GM19372 (cell line): ENCODE measurements at regions not wholly inside any gene's neighbourhood (a gene's known extent, or its start where the extent isn't known, plus 50 kb on each side); places are given as distances from the start of the nearest gene placed in this dataset.
"Not testable (repeated sequence)": the region's sequence is repeated elsewhere in the genome, so short reads cannot be mapped to it uniquely, and the experiment has no call there.

ENCODE experiments used
- ATAC-seq: cut with Tn5 transposase; IDR thresholded peaks from one replicate; pipeline ENCODE4 v1.9.1; 2021; ENCODE audit warnings: mild to moderate bottlenecking, low read depth, moderate library complexity; ENCODE audit not compliant: unreplicated experiment

- no peak for ATAC-seq
Observed at GRCh38 chr2:222013889-222014288, 284.9 kb downstream of the PAX3 start.

GRCh38 chr2:222000326-222000725, 298.5 kb downstream of the PAX3 start:
- ATAC-seq: no peak

GRCh38 chr2:221999717-222000116, 299.1 kb downstream of the PAX3 start:
- ATAC-seq: no peak

GRCh38 chr2:221999166-221999565, 299.6 kb downstream of the PAX3 start:
- ATAC-seq: no peak

- no peak for ATAC-seq
Observed at GRCh38 chr2:221997683-221998082, 301.1 kb downstream of the PAX3 start.

- ATAC-seq: no peak
Observed at GRCh38 chr2:221997100-221997499, 301.7 kb downstream of the PAX3 start.

GRCh38 chr2:221994926-221995325, 303.9 kb downstream of the PAX3 start:
- ATAC-seq: no peak

GRCh38 chr2:221984376-221984775, 314.4 kb downstream of the PAX3 start:
- not testable (repeated sequence) for ATAC-seq

GRCh38 chr2:221981912-221982470, 316.8 kb downstream of the PAX3 start:
- ATAC-seq: no peak

GRCh38 chr2:221975151-221975550, 323.6 kb downstream of the PAX3 start:
- ATAC-seq: no peak

- ATAC-seq: no peak
Observed at GRCh38 chr2:221973902-221974301, 324.9 kb downstream of the PAX3 start.

- ATAC-seq: no peak
Observed at GRCh38 chr2:221973502-221973901, 325.3 kb downstream of the PAX3 start.

GRCh38 chr2:221972813-221973478, 325.9 kb downstream of the PAX3 start:
- ATAC-seq: no peak

- ATAC-seq: no peak
Observed at GRCh38 chr2:221970389-221970788, 328.4 kb downstream of the PAX3 start.

- ATAC-seq: no peak
Observed at GRCh38 chr2:221969830-221970144, 329.0 kb downstream of the PAX3 start.

- peak; percentile 70 for ATAC-seq
Observed at GRCh38 chr2:221969087-221969829, 329.5 kb downstream of the PAX3 start.

- ATAC-seq: no peak
Observed at GRCh38 chr2:221962186-221962585, 336.6 kb downstream of the PAX3 start.

GRCh38 chr2:221961561-221961960, 337.2 kb downstream of the PAX3 start:
- no peak for ATAC-seq

- no peak for ATAC-seq
Observed at GRCh38 chr2:221958224-221958623, 340.6 kb downstream of the PAX3 start.

GRCh38 chr2:221948076-221948475, 350.7 kb downstream of the PAX3 start:
- no peak for ATAC-seq

- not testable (repeated sequence) for ATAC-seq
Observed at GRCh38 chr2:221944452-221944851, 354.3 kb downstream of the PAX3 start.
